Endodermal cell (in vitro differentiated cells): ENCODE measurements at regions not wholly inside any gene's neighbourhood (a gene's known extent, or its start where the extent isn't known, plus 50 kb on each side); places are given as distances from the start of the nearest gene placed in this dataset.
A peak's percentile ranks its signal among the peaks of the same experiment; 100 is the strongest.

Experiments
- DNase-seq: peaks from one replicate; pipeline ENCODE4 v3.0.0-alpha.2; 2017
- H3K27ac ChIP-seq: 2 replicates; pipeline ENCODE4 v1.5.1; 2013; ENCODE audit warnings: mild to moderate bottlenecking, low read depth, low read length, moderate library complexity
- H3K27me3 ChIP-seq: 2 replicates; pipeline ENCODE4 v1.6.1; 2013; ENCODE audit warnings: mild to moderate bottlenecking, low read length, moderate library complexity; ENCODE audit not compliant: insufficient read depth, control insufficient read depth, poor library complexity, severe bottlenecking
- H3K36me3 ChIP-seq: 2 replicates; pipeline ENCODE4 v1.7.0; 2013; ENCODE audit warnings: mild to moderate bottlenecking, low read length, moderate library complexity; ENCODE audit not compliant: control insufficient read depth, insufficient read depth
- H3K4me1 ChIP-seq: one replicate; pipeline ENCODE4 v1.7.0; 2013; ENCODE audit warnings: low read length; ENCODE audit not compliant: control insufficient read depth, insufficient read depth
- H3K4me3 ChIP-seq: 2 replicates; pipeline ENCODE4 v1.5.1; 2013; ENCODE audit warnings: mild to moderate bottlenecking, low read length, moderate library complexity
- H3K9ac ChIP-seq: 2 replicates; pipeline ENCODE4 v1.6.1; 2013; ENCODE audit warnings: mild to moderate bottlenecking, low read length, moderate library complexity; ENCODE audit not compliant: poor library complexity, severe bottlenecking; ENCODE audit errors: extremely low read depth
- H3K9me3 ChIP-seq: 2 replicates; pipeline ENCODE4 v1.6.1; 2013; ENCODE audit warnings: mild to moderate bottlenecking, low read length, moderate library complexity; ENCODE audit not compliant: control insufficient read depth
- H3K27ac Mint-ChIP-seq: 2 replicates; pipeline ENCODE4 v1.8.0; 2020; ENCODE audit warnings: mixed read lengths
- H3K27me3 Mint-ChIP-seq: 2 replicates; pipeline ENCODE4 v1.8.0; 2021; ENCODE audit warnings: mild to moderate bottlenecking, mixed read lengths; ENCODE audit not compliant: insufficient read depth
- H3K36me3 Mint-ChIP-seq: 2 replicates; pipeline ENCODE4 v1.8.0; 2020; ENCODE audit warnings: low read depth, mixed read lengths
- H3K4me1 Mint-ChIP-seq: 2 replicates; pipeline ENCODE4 v1.8.0; 2020; ENCODE audit warnings: mixed read lengths
- H3K4me3 Mint-ChIP-seq: 2 replicates; pipeline ENCODE4 v1.8.0; 2020; ENCODE audit warnings: mild to moderate bottlenecking, moderate library complexity, mixed read lengths
- H3K9me3 Mint-ChIP-seq: 2 replicates; pipeline ENCODE4 v1.8.0; 2020; ENCODE audit warnings: mild to moderate bottlenecking, mixed read lengths
- CTCF ChIP-seq: fragments of 200-600 bp; sonication (generic); conservative IDR thresholded peaks from 2 replicates; pipeline ENCODE4 v1.5.0; 2021; ENCODE audit warnings: antibody characterized with exemption, mild to moderate bottlenecking
- WGBS, 2 experiments: methylation state at CpG; one replicate each; pipeline versions ENCODE4 v1.1.5 to v1.1.7; 2013; ENCODE audit warnings: missing lambda C conversion rate in 2 of 2, mixed read lengths in 1 of 2; ENCODE audit not compliant: insufficient coverage in 1 of 2, insufficient read length in 1 of 2; 5-methylcytosine and 5-hydroxymethylcytosine counted together

GRCh38 chr2:144812288-144812687 is 292.4 kb upstream of the ZEB2 start:
- DNase-seq = no peak
- Mint-ChIP-seq H3K27me3 (no peaks in the 10 kb centered on the region), H3K4me3 (no peak overlapping the region), H3K4me1 (peaks cover 14% of the 10 kb centered on the region), H3K27ac (no peak overlapping the region), H3K36me3 (no peaks in the 10 kb centered on the region), H3K9me3 (no peaks in the 10 kb centered on the region)
- no peak overlapping the region for H3K4me3 ChIP-seq
- H3K36me3 ChIP-seq = no peaks in the 10 kb centered on the region
- H3K4me1 ChIP-seq = no peaks in the 10 kb centered on the region
- no peaks in the 10 kb centered on the region for H3K9me3 ChIP-seq
- H3K27me3 ChIP-seq = no peaks in the 10 kb centered on the region
- WGBS, 2 experiments = 96 to 100% methylated on average over 3 to 6 of the region's 6 CpGs
- H3K27ac ChIP-seq = no peak overlapping the region
- H3K9ac ChIP-seq = no peak overlapping the region
- no peak for TF ChIP-seq CTCF

- Histone ChIP-seq H3K27me3 (no peaks in the 10 kb centered on the region), H3K4me1 (no peaks in the 10 kb centered on the region), H3K9me3 (no peaks in the 10 kb centered on the region), H3K36me3 (no peaks in the 10 kb centered on the region), H3K27ac (no peak overlapping the region), H3K9ac (no peak overlapping the region), H3K4me3 (no peak overlapping the region)
- TF ChIP-seq CTCF = no peak
- peak; percentile 44 for DNase-seq
- Mint-ChIP-seq H3K36me3 (no peaks in the 10 kb centered on the region), H3K27me3 (no peaks in the 10 kb centered on the region), H3K4me1 (peaks cover 2% of the 10 kb centered on the region), H3K4me3 (no peak overlapping the region), H3K9me3 (no peaks in the 10 kb centered on the region), H3K27ac (no peak overlapping the region)
- 80 to 83% methylated on average over 1 to 2 of the region's 2 CpGs for WGBS, 2 experiments
Observed at GRCh38 chr2:144801766-144802165, 281.8 kb upstream of the ZEB2 start.

- Mint-ChIP-seq H3K27ac (no peak overlapping the region), H3K27me3 (no peaks in the 10 kb centered on the region), H3K36me3 (no peaks in the 10 kb centered on the region), H3K4me1 (peaks cover 7% of the 10 kb centered on the region), H3K9me3 (no peaks in the 10 kb centered on the region), H3K4me3 (no peak overlapping the region)
- WGBS, 2 experiments = 97 to 100% methylated on average over 1 of the region's 1 CpG
- TF ChIP-seq CTCF = no peak
- DNase-seq = no peak
- Histone ChIP-seq H3K9ac (no peak overlapping the region), H3K4me1 (no peaks in the 10 kb centered on the region), H3K27me3 (no peaks in the 10 kb centered on the region), H3K4me3 (no peak overlapping the region), H3K9me3 (no peaks in the 10 kb centered on the region), H3K36me3 (no peaks in the 10 kb centered on the region), H3K27ac (no peak overlapping the region)
Observed at GRCh38 chr2:144801325-144801724, 281.4 kb upstream of the ZEB2 start.
